H1 (cell line): ENCODE measurements at regions not wholly inside any gene's neighbourhood (a gene's known extent, or its start where the extent isn't known, plus 50 kb on each side); places are given as distances from the start of the nearest gene placed in this dataset.

Experiments
- CTCF ChIA-PET: fragments of 300-600 bp; sonication (Branson Sonifier 250); formaldehyde crosslinking; loops from one replicate; lab custom pipeline; 2021; ENCODE audit not compliant: partially characterized antibody; lab: Charles Lee
- POLR2A ChIA-PET: fragments of 300-600 bp; sonication (Branson Sonifier 250); formaldehyde crosslinking; loops from one replicate; lab custom pipeline; 2021; ENCODE audit warnings: inconsistent platforms; ENCODE audit not compliant: partially characterized antibody; lab: Charles Lee
- DNase-seq, 2 experiments: peaks; one replicate each; pipeline versions ENCODE4 v3.0.0 to v3.0.0-alpha.2; 2010 to 2022; ENCODE audit warnings: low spot score in 2 of 2, low read depth in 1 of 2, mixed read lengths in 1 of 2
- FAIRE-seq: peaks from 2 replicates; lab custom pipeline; 2011; peaks lifted over from hg19 to GRCh38; lab: Jason Lieb, UNC
- H2AFZ ChIP-seq: 2 replicates; pipeline ENCODE4 v1.8.1; 2012; ENCODE audit warnings: low read length, inconsistent platforms
- H2AK5ac ChIP-seq: 2 replicates; pipeline ENCODE4 v1.6.1; 2013; ENCODE audit warnings: low read depth, low read length
- H2BK120ac ChIP-seq: replicated peaks from 2 replicates; pipeline ENCODE3; 2013; ENCODE audit warnings: low read depth, low read length, inconsistent platforms
- H2BK12ac ChIP-seq: 2 replicates; pipeline ENCODE4 v1.6.1; 2013; ENCODE audit warnings: low read depth, low read length
- H2BK15ac ChIP-seq: 2 replicates; pipeline ENCODE4 v1.6.1; 2013; ENCODE audit warnings: low read length
- H2BK20ac ChIP-seq: 2 replicates; pipeline ENCODE4 v1.6.1; 2013; ENCODE audit warnings: low read length
- H2BK5ac ChIP-seq: 2 replicates; pipeline ENCODE4 v1.6.1; 2013; ENCODE audit warnings: low read depth, low read length
- H3K14ac ChIP-seq: 2 replicates; pipeline ENCODE4 v1.6.1; 2013; ENCODE audit warnings: inconsistent platforms; ENCODE audit not compliant: insufficient read length
- H3K18ac ChIP-seq: 2 replicates; pipeline ENCODE4 v1.6.1; 2013; ENCODE audit warnings: low read length; ENCODE audit errors: extremely low read depth
- H3K23ac ChIP-seq: 2 replicates; pipeline ENCODE4 v1.6.1; 2013; ENCODE audit warnings: inconsistent platforms; ENCODE audit not compliant: insufficient read length
- H3K23me2 ChIP-seq: 2 replicates; pipeline ENCODE4 v1.6.1; 2013; ENCODE audit warnings: low read depth, low read length
- H3K27ac ChIP-seq: 2 replicates; pipeline ENCODE4 v1.6.1; 2011; ENCODE audit warnings: low read depth, low read length, inconsistent platforms
- H3K27me3 ChIP-seq, 4 experiments: replicated peaks in 1 of 4; 1 replicate in 1 of 4; 2 replicates in 3 of 4; pipeline versions ENCODE4 v1.6.1 to v1.8.1; 2011 to 2013; ENCODE audit warnings: low read length in 3 of 4, mild to moderate bottlenecking in 3 of 4, inconsistent platforms in 2 of 4, mixed read lengths in 2 of 4, moderate library complexity in 1 of 4; ENCODE audit not compliant: control insufficient read depth in 3 of 4, insufficient read depth in 3 of 4; ENCODE audit errors: extremely low read depth in 1 of 4
- H3K36me3 ChIP-seq, 4 experiments: 2 replicates each; pipeline versions ENCODE4 v1.6.1 to v1.8.1; 2011 to 2013; ENCODE audit warnings: mild to moderate bottlenecking in 4 of 4, low read length in 3 of 4, moderate library complexity in 2 of 4, control low read depth in 1 of 4, inconsistent platforms in 1 of 4; ENCODE audit not compliant: insufficient read depth in 4 of 4, control insufficient read depth in 2 of 4
- H3K4ac ChIP-seq: replicated peaks from 2 replicates; pipeline ENCODE3; 2013; ENCODE audit warnings: low read length, low read depth, mixed read lengths, inconsistent platforms; ENCODE audit not compliant: insufficient read length
- H3K4me1 ChIP-seq, 4 experiments: replicated peaks in 1 of 4; 1 replicate in 1 of 4; 2 replicates in 3 of 4; pipeline versions ENCODE4 v1.6.1 to v1.8.1; 2011 to 2013; ENCODE audit warnings: low read length in 3 of 4, inconsistent platforms in 2 of 4, mixed read lengths in 1 of 4; ENCODE audit not compliant: insufficient read depth in 4 of 4, control insufficient read depth in 3 of 4
- H3K4me2 ChIP-seq, 2 experiments: 2 replicates each; pipeline versions ENCODE4 v1.6.1 to v1.8.1; 2011 to 2013; ENCODE audit warnings: low read depth in 2 of 2, low read length in 2 of 2, control low read depth in 1 of 2, inconsistent platforms in 1 of 2, mild to moderate bottlenecking in 1 of 2; ENCODE audit not compliant: insufficient read depth in 1 of 2
- H3K4me3 ChIP-seq, 4 experiments: fragments of 200-600, 300-600 bp in 1 of 4; sonication (generic), shearing (Covaris generic), sonication (Bioruptor Twin) in 1 of 4; 2 replicates each; pipeline versions ENCODE4 v1.5.1 to v1.8.1; 2011 to 2016; ENCODE audit warnings: low read length in 4 of 4, low read depth in 3 of 4, control low read depth in 2 of 4, inconsistent platforms in 2 of 4, mild to moderate bottlenecking in 2 of 4, mixed read lengths in 1 of 4, moderate library complexity in 1 of 4; ENCODE audit not compliant: insufficient read depth in 2 of 4; ENCODE audit errors: extremely low read depth in 1 of 4
- H3K56ac ChIP-seq: replicated peaks from 2 replicates; pipeline ENCODE3; 2013; ENCODE audit warnings: low read depth, mild to moderate bottlenecking, mixed read lengths, low read length, inconsistent platforms; ENCODE audit not compliant: insufficient read length
- H3K79me1 ChIP-seq: 2 replicates; pipeline ENCODE4 v1.6.1; 2013; ENCODE audit warnings: low read depth, low read length, control low read depth
- H3K79me2 ChIP-seq, 2 experiments: 2 replicates each; pipeline versions ENCODE4 v1.6.1 to v1.8.1; 2012 to 2013; ENCODE audit warnings: low read length in 2 of 2, mild to moderate bottlenecking in 2 of 2, inconsistent platforms in 1 of 2; ENCODE audit not compliant: insufficient read depth in 2 of 2, control insufficient read depth in 1 of 2
- H3K9ac ChIP-seq, 4 experiments: replicated peaks in 1 of 4; 1 replicate in 1 of 4; 2 replicates in 3 of 4; pipeline versions ENCODE4 v1.6.1 to v1.8.1; 2011 to 2013; ENCODE audit warnings: low read depth in 3 of 4, low read length in 3 of 4, control low read depth in 2 of 4, mild to moderate bottlenecking in 2 of 4, moderate library complexity in 2 of 4, inconsistent platforms in 1 of 4; ENCODE audit errors: extremely low read depth in 1 of 4
- H3K9me3 ChIP-seq, 2 experiments: 2 replicates each; pipeline versions ENCODE4 v1.6.1 to v1.8.1; 2012 to 2013; ENCODE audit warnings: mild to moderate bottlenecking in 2 of 2, moderate library complexity in 2 of 2, control low read depth in 1 of 2, inconsistent platforms in 1 of 2, low read depth in 1 of 2, low read length in 1 of 2, mixed read lengths in 1 of 2; ENCODE audit not compliant: insufficient read depth in 2 of 2
- H4K20me1 ChIP-seq, 2 experiments: replicated peaks in 1 of 2; 2 replicates each; pipeline versions ENCODE3 to v1.8.1; 2011 to 2013; ENCODE audit warnings: inconsistent platforms in 2 of 2, low read length in 2 of 2, mild to moderate bottlenecking in 1 of 2; ENCODE audit not compliant: insufficient read depth in 2 of 2, control insufficient read depth in 1 of 2
- H4K5ac ChIP-seq: 2 replicates; pipeline ENCODE4 v1.6.1; 2013; ENCODE audit warnings: low read length, low read depth, mixed read lengths, inconsistent platforms; ENCODE audit not compliant: insufficient read length
- H4K8ac ChIP-seq: 2 replicates; pipeline ENCODE4 v1.8.0; 2013; ENCODE audit warnings: mild to moderate bottlenecking, moderate library complexity, low read length, inconsistent platforms; ENCODE audit not compliant: insufficient read depth; ENCODE audit errors: extremely low read depth
- H4K91ac ChIP-seq: replicated peaks from 2 replicates; pipeline ENCODE3; 2013; ENCODE audit warnings: low read length, mixed read lengths, inconsistent platforms; ENCODE audit not compliant: insufficient read length
- ASH2L ChIP-seq: fragments of 200-600, 300-600 bp; sonication (generic); IDR thresholded peaks from one replicate; pipeline ENCODE4 v1.7.1; 2017; ENCODE audit warnings: low read length
- BACH1 ChIP-seq: IDR thresholded peaks from 2 replicates; pipeline ENCODE4 v1.6.1; 2012; ENCODE audit warnings: low read length, improper control_type of control experiment
- BCL11A ChIP-seq, 2 experiments: IDR thresholded peaks; one replicate each; pipeline ENCODE4 v1.6.1; 2011; ENCODE audit warnings: low read depth in 2 of 2, low read length in 2 of 2, mild to moderate bottlenecking in 2 of 2
- CREB1 ChIP-seq: IDR thresholded peaks from 2 replicates; pipeline ENCODE4 v1.6.1; 2012; ENCODE audit warnings: inconsistent platforms
- HDAC2 ChIP-seq, 2 experiments: fragments of 300-600 bp in 1 of 2; sonication (generic) in 1 of 2; IDR thresholded peaks; 2 replicates each; pipeline ENCODE4 v1.6.1; 2011 to 2012; ENCODE audit warnings: low read depth in 2 of 2, low read length in 2 of 2, mild to moderate bottlenecking in 2 of 2, moderate library complexity in 2 of 2, borderline replicate concordance in 1 of 2, inconsistent platforms in 1 of 2
- KDM5A ChIP-seq: fragments of 200-600 bp; IDR thresholded peaks from 2 replicates; pipeline ENCODE4 v1.7.1; 2012; ENCODE audit warnings: mild to moderate bottlenecking, low read length, inconsistent platforms, mixed read lengths
- POLR2AphosphoS5 ChIP-seq: IDR thresholded peaks from 2 replicates; pipeline ENCODE4 v1.6.1; 2011; ENCODE audit warnings: low read depth, low read length
- SAP30 ChIP-seq: fragments of 300-600 bp; sonication (generic); IDR thresholded peaks from 2 replicates; pipeline ENCODE4 v1.7.1; 2012; ENCODE audit warnings: low read length, moderate library complexity, mild to moderate bottlenecking, inconsistent platforms; ENCODE audit not compliant: insufficient read depth, insufficient replicate concordance
- SIRT6 ChIP-seq: IDR thresholded peaks from one replicate; pipeline ENCODE4 v1.7.1; 2012; ENCODE audit warnings: low read length, inconsistent platforms
- TCF12 ChIP-seq: IDR thresholded peaks from 2 replicates; pipeline ENCODE4 v1.6.1; 2011; ENCODE audit warnings: low read depth, mild to moderate bottlenecking, low read length
- WGBS, 2 experiments: shearing (Covaris generic) in 1 of 2; methylation state at CpG; one replicate each; pipeline versions ENCODE4 v1.1.6 to v1.1.7; 2013 to 2015; ENCODE audit warnings: low lambda C conversion rate in 2 of 2, mixed read lengths in 2 of 2, inconsistent platforms in 1 of 2, low coverage in 1 of 2, missing lambda C conversion rate in 1 of 2; ENCODE audit not compliant: insufficient replicate concordance in 2 of 2, insufficient coverage in 1 of 2, insufficient read length in 1 of 2; ENCODE audit errors: extremely low coverage in 1 of 2, missing lambda C conversion rate in 1 of 2; 5-methylcytosine and 5-hydroxymethylcytosine counted together
- TF ChIP-seq, protein P1 (sequence below), 3 experiments: IDR thresholded peaks; 1 replicate in 2 of 3; 2 replicates in 1 of 3; pipeline versions ENCODE4 v1.5.1 to v1.6.1; 2011; ENCODE audit warnings: low read length in 3 of 3, mild to moderate bottlenecking in 3 of 3, inconsistent platforms in 2 of 3, low read depth in 1 of 3, moderate library complexity in 1 of 3; ENCODE audit not compliant: insufficient read depth in 1 of 3; ENCODE audit errors: control extremely low read depth in 1 of 3

DNA sequence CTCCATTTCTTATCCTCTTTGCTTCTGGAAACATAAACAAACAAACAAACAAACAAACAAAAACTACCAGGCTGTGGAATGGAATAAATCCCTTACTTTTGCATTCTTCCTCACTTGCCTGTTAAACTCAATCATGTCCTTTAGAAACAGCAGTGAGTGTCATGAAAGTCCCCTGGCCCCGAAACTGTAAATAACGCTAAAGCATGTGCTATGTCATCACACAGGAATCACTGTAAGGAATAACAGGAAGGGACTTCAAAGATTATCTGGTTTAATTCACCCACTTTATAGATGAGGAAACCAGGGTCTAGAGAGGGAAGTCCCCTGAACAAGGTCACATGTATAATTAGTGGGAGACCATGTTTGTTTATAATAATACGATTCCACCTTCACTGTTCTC, 159.4 kb upstream of the MEOX2 start:
- Histone ChIP-seq H4K20me1 (no peaks in the 10 kb centered on the region), H3K79me2 (no peaks in the 10 kb centered on the region), H3K14ac (no peak overlapping the region), H4K5ac (no peak overlapping the region), H3K18ac (no peak overlapping the region), H2BK120ac (no peak overlapping the region), H3K4me1 (no peaks in the 10 kb centered on the region), H3K36me3 (no peaks in the 10 kb centered on the region), H3K9me3 (no peaks in the 10 kb centered on the region), H3K4me3 (no peak overlapping the region), H2AFZ (0 out of 2 replicates have a peak overlapping the region, but pooled peaks have one; percentile 53), H2BK15ac (no peak overlapping the region), H3K23me2 (no peaks in the 10 kb centered on the region), H3K9ac (no peak overlapping the region), H4K91ac (no peak overlapping the region), H3K4ac (no peak overlapping the region), H4K8ac (no peak overlapping the region), H3K27me3 (no peaks in the 10 kb centered on the region), H2BK5ac (no peak overlapping the region), H3K27ac (no peak overlapping the region), H2BK12ac (no peak overlapping the region), H2BK20ac (no peak overlapping the region), H3K4me2 (no peak overlapping the region), H3K79me1 (no peaks in the 10 kb centered on the region), H3K56ac (no peak overlapping the region), H2AK5ac (no peak overlapping the region), H3K23ac (no peak overlapping the region)
- no peak for TF ChIP-seq CREB1
- no peak for TF ChIP-seq SAP30
- TF ChIP-seq TCF12, result no peak
- TF ChIP-seq BACH1, result no peak
- no peak for TF ChIP-seq SIRT6
- TF ChIP-seq BCL11A (IDR thresholded peaks at IDR 0.05; ENCODE audit: low read depth in 2 of 2, low read length in 2 of 2), result no peak
- no peak for TF ChIP-seq POLR2AphosphoS5
- no peak for TF ChIP-seq HDAC2 (IDR thresholded peaks at IDR 0.05; ENCODE audit: borderline replicate concordance in 1 of 2, low read depth in 2 of 2, low read length in 2 of 2)
- TF ChIP-seq KDM5A, result no peak
- no peak for TF ChIP-seq ASH2L
- TF ChIP-seq, protein P1, sequence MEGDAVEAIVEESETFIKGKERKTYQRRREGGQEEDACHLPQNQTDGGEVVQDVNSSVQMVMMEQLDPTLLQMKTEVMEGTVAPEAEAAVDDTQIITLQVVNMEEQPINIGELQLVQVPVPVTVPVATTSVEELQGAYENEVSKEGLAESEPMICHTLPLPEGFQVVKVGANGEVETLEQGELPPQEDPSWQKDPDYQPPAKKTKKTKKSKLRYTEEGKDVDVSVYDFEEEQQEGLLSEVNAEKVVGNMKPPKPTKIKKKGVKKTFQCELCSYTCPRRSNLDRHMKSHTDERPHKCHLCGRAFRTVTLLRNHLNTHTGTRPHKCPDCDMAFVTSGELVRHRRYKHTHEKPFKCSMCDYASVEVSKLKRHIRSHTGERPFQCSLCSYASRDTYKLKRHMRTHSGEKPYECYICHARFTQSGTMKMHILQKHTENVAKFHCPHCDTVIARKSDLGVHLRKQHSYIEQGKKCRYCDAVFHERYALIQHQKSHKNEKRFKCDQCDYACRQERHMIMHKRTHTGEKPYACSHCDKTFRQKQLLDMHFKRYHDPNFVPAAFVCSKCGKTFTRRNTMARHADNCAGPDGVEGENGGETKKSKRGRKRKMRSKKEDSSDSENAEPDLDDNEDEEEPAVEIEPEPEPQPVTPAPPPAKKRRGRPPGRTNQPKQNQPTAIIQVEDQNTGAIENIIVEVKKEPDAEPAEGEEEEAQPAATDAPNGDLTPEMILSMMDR (IDR thresholded peaks at IDR 0.05; ENCODE audit: control extremely low read depth in 1 of 3, insufficient read depth in 1 of 3, low read depth in 1 of 3, low read length in 3 of 3), result no peak
- ChIA-PET CTCF (no interaction called here), POLR2A (no interaction called here)
- FAIRE-seq (no peak), DNase-seq (no peak)
- 88% methylated on average over 3 of the region's 3 CpGs; no CpG with 5 or more reads in 1 of the 2 experiments for WGBS, 2 experiments
